ENCODE measurements at regions not wholly inside any gene's neighbourhood (a gene's known extent, or its start where the extent isn't known, plus 50 kb on each side); places are given as distances from the start of the nearest gene placed in this dataset.

DNA sequence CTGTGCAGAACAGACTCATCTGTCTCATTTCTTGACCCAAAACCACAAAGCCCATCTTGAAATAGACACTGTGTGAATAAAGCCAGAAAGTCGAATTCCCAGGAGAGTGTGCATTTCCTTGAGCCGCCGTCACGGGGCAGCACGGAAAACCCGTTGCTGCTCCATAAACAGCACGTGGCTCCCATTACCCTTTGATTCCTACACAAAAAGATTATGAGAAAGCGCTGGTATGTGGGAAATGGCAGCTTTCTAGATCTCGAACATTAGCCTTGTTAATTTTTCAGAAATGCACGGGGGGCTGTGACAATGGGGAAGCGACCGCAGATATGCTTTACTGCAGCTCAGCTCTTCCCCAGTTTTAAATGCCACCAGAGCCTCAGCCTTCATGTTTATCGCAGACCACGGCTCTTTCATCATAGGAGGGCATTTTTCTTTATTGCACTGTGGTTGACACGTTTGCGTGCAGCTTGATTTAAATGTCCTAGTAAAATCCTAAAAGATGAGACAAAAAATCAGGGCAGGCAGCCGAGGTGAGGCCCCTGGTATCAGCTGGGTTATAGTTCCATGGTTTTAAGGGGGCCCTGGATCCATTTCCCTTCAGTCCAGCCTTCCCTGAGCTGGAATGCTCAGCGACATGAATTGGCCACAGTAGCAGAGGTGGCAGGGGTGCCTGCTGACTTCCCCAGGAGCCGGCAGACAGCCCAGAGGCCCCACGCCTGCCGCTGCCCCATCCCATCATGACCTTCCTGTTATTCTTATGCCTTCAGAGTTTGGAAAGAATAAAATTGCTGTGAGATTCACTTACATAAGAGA is 249.3 kb downstream of the NDUFA10 start:
- intact Hi-C loops (cut with DNase I, micrococcal nuclease): no loop called here
- DNase-seq: peak in 1 of 2 donors; percentile 5
- ATAC-seq: no peak

DNA sequence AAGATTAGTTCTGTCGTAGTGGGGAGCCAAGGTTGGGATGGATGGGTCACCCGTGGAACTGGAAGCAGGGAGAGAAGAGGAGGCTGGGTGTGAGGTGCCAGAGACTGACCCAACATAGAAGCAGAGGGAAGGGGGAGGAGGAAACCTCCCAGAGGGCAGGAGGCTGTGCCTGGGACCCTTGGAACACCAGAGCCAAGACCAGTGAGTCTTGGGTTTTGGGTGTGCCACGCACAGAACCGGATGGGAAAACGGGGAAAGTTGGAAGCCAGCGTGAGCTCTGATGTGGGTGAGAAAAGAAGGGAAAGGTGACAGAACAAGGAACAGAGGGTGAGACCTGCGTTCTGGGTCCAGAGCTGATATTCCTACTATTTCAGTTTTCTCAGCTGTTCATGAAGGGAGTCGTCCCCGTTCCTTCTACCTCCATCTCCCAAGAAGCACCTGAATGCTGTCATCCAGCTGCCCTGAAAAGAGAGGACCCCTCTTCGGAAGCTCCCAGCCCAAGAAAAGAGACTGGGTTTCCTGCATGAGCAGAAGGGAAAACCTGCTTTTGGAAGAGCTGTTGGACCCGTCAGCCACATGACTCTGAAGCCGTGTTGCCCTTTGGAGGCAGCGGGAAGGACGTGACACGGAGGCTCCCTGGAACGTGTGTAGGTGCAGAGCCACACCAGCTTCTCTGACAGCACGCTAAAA is 250.1 kb downstream of the NDUFA10 start:
- ATAC-seq: no peak
- intact Hi-C loops (cut with DNase I, micrococcal nuclease): no loop called here
- DNase-seq: peak in 1 of 2 donors; percentile 1

DNA sequence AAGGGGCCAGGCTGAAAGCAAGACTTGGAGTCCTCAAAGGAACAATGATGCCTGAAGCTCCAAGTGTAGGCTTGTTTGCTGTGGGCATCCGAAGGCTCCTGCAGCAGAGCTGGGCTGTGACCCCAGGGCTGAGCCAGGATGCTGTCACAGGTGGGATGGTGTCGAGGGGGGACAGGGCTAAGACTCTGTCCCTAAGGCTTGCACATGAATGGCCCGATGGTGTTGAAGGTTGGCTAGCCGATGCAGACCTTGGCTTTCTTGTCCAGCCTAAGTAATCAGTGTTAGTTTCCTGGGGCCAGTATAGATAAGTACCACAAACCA is 251.0 kb downstream of the NDUFA10 start:
- intact Hi-C loops (cut with DNase I, micrococcal nuclease): no loop called here
- DNase-seq (peak in 1 of 2 donors; percentile 1), ATAC-seq (no peak)

DNA sequence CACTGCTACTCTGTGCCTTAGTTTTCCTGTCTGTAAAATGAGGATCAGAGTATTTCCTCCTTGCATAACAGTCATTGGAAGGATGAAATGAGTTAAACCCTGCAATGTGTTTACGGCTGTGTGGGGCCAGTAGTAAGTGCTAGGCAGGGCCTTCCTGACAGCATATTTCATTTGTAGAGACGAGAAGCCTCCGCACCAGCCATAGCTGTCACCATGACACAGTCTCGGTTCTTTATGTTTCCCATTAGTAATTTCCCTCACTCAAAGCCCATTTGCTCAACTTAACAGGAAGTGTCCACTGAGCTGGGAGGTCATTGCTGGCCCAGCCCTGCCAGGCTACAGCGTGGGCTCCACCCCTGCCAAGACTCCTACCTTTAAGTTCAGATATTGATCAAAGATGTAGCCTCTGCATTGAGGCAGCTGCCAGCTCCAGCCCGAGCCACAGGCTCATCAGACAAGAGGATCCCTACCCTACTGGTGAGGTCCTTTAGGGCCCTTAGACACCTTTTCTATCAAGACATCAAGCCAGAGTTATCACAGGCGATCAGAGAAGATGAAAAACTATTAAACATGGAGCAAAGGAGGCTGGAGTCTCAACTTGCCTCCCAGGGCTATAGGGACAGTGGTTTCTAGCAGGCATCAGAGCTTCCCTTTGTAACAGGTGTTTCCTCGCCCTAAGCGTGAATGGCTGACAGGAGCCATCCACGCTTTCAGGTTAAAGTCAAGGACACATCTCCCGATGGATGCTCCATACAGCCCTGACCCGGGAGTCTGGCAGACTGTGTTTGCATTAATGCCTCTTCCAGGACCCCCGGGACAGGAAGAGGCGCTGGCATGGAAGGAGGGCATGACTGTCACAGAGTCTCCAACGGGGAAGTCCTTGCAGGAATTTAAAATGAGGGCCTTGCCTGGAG is 251.7 kb downstream of the NDUFA10 start:
- no peak for ATAC-seq
- no peak for DNase-seq
- intact Hi-C loops (cut with DNase I, micrococcal nuclease): no loop called here

DNA sequence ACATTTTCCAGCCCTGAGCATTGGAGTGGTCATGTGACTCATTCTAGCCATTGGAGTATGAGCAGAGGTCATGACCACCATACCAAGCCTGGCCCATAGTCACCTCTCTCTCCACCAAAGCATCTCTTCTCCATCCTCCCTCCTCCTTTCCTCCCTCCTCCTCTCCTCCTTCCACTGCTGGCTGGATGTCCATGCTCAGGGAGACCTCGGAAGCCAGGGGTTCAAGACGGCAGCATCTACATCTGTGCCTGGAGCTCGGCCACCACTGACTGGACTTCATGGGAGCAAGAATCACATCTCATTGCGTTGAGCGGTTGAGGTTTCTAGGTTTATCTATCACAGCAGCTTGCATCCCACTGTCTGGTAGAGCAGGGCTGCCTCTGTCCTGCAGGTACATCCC is 252.4 kb downstream of the NDUFA10 start:
- intact Hi-C loops (cut with DNase I, micrococcal nuclease): no loop called here
- no peak for ATAC-seq
- DNase-seq: peak in 1 of 2 donors; percentile 8

DNA sequence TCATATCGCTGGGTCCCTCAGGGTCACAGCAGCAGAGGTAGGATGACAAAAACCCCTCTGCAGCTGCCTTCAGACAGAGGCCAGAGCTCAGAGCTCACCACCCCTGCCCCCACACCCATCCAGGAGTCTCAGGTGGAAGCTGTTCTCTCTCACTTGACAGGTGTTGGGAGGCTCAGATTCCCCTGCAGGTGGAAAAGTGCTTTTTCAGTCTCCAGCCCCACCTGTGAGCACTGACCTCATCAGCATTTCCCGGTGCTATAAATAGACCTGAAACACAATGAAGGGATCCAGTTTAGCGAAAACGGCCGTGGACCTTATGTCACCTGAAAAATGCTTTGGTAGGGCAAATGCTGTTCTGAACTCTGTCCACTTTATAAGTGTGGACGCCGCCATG is 254.9 kb downstream of the NDUFA10 start:
- peak in 1 of 2 donors; percentile 4 for DNase-seq
- no peak for ATAC-seq
- intact Hi-C loops (cut with DNase I, micrococcal nuclease): no loop called here

DNA sequence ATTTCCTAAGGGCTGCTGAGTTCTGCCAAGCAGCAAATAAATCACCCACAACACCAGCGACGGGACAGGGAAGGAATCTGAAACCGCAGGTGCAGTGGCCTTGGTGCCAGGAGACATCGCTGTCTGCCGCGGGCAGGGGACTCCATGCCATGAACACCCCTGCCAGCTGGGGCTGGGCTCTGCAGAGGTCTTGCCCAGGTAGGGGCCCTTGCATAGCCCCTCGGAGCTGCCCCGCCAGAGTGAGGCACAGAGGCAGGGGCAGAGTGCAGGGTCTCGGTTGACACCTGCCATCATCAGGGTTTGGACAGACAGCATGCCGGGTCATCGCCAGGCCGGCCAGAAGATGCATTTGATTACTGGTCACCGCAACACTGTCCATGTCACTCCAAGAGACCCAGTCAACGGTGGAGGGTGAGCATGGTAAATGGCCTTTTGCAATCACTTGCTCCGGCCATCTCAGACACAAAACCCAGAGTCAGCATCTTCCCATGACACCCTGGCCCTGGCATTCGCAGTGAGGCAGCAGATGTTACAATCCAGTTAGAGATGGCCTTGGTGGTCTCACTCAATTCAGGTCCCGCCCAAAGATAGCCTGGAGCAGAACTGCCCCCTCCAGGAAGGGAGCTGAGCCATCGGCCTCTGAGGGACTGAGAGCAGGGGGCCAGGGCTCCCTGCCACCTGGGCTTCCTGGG is 255.4 kb downstream of the NDUFA10 start:
- ATAC-seq (no peak), DNase-seq (no peak)
- intact Hi-C loops (cut with DNase I, micrococcal nuclease): no loop called here

DNA sequence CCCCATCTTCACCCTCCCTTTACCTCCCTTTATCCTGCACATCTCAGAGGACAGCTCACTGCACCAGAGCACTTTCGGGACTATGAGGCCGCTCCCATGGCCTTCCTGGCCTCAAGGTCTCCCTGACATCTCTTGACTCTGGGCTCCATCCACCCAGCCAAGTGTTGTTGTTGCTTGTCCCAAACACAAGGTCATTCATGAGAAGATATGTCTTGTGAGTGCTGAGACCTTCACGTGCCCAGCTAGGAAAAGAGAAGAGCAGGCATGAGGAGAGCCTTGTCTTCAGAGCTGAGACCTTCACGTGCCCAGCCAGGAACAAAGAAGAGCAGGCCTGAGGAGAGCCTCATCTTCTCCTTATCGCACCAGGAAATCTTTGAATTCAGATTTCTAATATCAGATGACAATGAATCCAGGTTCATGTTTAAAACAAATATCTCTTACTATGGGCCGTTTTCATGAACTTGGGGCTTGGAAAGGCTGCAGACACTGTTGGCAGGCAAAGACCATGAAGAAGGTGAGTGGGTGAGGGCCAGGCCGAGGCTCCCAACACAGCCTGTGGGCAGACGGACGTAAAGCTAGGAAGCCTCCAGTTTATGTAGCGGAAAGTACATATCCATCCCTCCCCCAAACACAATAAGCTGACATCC is 256.1 kb downstream of the NDUFA10 start:
- DNase-seq (no peak), ATAC-seq (no peak)
- intact Hi-C loops (cut with DNase I, micrococcal nuclease): no loop called here

DNA sequence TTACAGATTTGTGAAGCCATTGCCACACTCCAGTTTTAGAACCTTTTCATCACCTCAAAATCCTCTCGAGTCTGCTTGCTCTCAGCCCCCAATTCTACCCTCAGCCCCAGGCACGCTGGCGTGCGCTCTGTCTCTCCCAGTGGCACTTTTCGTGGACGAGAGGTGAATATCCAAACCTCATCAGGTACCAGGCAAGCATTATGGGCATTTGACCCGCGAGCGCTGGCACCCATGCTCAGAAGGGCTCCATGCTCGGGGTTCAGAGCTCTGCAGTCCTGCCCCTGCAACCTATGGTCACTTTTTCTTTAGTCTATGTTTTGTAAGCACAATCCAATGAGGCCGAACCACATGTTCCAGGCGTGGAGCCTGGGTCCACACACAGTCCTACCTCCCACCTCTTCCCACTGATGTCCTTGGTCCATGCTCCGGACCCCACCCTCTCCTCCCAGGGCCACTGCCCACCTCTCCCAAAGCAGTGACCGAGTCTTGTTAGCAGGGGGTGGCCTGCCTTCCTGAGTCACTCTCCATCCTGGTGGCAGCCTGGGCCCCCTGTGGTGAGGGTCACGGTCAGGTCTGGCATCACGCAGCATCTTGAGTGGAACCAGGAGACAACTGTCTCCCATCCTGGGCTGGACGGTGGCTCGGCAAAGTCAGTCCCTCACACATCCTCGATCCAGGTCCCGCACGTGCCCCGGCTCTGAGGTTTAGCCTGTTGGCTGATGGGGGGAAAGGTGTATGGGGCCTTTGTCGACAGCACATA is 256.9 kb downstream of the NDUFA10 start:
- intact Hi-C loops (cut with DNase I, micrococcal nuclease): no loop called here
- ATAC-seq (no peak), DNase-seq (no peak)

DNA sequence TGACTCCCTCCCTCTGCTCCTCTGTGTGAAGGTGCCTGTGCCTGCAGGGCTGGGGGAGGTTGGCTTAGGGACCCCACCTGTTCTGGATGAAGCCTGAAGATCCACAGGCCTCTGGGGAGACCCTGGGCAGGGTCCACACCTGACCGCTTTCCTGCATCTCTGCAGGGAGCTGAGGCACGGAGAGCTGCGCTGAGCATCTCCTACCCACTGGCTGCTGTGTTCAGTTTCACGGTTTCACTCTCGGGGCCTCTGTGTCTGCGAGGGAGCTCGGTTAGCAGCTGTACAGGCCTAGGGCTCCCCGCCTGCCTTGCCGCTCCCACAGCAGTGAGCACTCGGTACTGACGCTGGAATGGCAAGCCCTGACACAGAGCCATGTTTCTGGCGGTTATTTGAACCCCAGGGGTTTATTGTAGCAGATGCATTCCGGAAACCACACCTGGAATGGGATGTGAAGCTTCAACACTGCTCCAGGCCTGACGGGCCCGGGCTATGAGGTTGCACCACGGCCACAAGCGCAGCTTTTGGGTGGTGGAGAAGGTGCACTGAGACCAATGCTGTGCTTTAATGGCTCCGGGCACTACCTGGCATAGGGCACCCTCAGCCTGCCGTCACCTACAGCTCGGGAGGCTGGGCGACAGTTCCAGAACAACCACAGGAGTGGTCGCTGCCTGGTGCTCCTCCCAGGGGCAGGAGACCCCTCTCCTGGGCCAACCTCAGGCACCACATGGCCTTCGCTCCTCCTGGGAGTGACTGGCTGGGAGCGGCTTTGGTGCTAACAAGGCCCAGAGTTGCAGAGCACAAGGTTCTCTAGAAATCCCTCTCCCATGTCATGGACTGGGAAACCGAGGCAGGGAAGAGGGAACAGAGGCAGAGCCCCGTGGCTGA is 257.9 kb downstream of the NDUFA10 start:
- DNase-seq: no peak

DNA sequence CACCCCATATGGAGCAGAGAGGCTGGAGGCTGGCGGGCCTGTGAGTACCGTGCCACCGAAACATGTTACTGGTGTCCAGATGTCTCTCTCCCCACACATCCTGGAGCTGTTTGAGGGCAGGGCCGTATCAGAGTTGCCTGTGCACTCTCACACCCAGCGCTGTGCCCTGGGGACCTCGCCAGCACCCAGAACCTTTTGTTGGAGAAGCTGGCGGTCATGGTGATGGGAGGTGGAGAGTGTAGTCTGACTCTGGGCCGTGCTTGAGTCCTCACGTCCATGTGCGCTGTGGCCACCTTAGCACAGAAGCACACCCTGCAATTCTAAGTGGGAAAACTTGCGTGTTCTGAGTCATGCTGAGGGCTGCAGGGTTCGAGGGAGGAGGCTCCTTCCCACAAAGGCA is 259.2 kb downstream of the NDUFA10 start:
- intact Hi-C loops (cut with DNase I, micrococcal nuclease): no loop called here
- DNase-seq: no peak
- ATAC-seq: no peak

More for the DNA sequence above, 257.9 kb downstream of the NDUFA10 start:
- no peak for ATAC-seq
- intact Hi-C loops (cut with DNase I, micrococcal nuclease): no loop called here

DNA sequence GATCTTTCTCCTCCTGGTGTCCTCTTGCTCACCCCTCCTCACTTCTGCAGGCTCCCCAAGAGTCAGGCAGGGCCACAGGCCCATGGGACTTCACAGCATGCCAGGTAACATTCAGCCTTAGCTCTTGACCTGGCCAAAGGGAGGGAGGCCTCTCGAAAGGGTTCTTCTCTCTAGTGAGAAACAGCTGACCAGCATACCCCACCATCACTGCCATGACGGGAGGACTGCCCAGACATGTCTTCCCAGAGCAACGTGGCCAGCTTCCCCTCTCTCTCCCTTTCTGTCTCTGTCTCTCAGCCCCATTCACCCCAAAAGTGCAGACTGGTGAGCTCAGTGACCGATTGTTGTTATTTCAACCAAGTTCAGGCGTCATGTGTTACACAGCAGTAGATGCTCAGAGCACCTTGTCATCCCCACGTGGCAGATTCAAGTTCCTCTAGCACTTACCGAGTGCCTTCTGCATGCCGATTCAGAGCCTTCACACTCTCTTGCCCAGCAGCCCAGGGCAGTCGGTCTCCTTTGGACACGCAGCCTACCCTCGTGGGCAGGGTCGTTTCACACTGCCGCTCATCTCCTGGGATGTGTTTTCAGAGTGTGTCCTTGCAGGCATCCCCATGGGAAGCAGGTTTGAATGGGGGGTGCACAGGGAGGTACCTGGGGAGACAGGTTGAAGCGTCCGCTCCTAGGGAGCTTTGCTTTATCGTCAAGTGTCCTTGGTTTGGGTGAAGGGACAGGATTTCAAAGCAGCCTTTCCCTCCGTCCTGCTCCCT is 259.9 kb downstream of the NDUFA10 start:
- intact Hi-C loops (cut with DNase I, micrococcal nuclease): no loop called here
- ATAC-seq: no peak
- peak in 1 of 2 donors; percentile 3 for DNase-seq

DNA sequence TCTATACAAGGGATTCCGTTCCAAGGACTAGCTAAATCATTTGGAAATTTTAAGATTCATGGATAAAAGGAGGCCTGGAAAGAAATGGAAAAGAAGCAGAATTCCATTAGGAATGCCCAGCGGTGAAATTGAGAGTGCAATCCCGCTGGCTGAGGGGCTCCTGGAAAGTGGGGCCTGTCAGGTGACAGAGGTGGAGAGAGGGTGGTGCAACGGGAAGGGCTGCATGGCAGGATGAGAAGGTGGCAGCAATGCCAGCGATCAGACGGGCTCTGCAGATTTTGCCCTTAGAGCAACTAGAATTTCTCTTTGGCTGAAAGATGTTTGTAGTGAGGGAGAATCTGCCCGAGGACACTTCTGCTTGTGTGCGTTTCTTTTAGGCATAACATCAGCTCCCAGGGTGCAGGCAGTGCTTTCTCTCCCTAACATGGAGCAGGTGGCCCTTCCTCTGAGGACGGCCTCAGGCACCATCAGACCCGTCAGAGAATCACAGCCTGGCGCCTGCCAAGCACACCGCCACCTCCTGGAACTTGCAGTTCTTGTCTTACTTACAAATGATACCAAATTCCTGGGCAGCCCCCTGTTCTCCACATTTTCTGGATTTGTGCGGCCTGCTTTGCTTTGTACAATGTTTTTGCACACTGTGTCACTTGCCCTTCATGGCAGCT is 261.6 kb downstream of the NDUFA10 start:
- DNase-seq (peak in 1 of 2 donors; percentile 7), ATAC-seq (no peak)
- intact Hi-C loops (cut with DNase I, micrococcal nuclease): no loop called here

DNA sequence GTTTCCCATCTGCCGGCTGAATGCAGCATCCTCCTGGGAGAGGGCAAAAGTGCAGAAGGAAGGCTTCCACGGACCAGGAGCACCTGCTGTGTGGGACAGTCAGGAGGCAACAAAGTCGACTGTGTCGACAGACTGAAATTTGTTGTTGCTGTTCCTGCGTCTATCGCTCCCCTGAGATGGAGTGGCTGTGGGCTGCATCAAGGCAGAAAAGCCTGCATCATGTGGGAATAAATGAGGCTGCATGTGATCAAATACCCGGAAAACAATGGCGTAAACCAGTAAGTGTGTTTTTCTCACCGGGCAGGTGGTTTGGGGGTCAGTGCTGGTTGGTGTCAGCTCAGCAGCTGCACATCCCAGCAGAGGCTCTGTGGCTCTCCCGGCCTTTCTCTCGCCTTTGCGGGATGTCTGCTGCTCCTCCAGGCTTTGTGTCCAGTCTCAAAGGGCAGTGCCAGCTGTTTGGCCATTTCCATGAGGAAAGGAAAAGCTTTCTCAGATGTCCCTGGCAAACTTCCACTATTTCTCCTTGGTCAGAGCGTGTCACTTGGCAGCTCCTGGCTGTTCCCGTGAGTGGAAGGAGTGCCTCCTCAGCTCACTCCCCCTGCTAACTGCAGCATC is 262.4 kb downstream of the NDUFA10 start:
- intact Hi-C loops (cut with DNase I, micrococcal nuclease): no loop called here
- no peak for ATAC-seq
- peak in 1 of 2 donors; percentile 8 for DNase-seq

DNA sequence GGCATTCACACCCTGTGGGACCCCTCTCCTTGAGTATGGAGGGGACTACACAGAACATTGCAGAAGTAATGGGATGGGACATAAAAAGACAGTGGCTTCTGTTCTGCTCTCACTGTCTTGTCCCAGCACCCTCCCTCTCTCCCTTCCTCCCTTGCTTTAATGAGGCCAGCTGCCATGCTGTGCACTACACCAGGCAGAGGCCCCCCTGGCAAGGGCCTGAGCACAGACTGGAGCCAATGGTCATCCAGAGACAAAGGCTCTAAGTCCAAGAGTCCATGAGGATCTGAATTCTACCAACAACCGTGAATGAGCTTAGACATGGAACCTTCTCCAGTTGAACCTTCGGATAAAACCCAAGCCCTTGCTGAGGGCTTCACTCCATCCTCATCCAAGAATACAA is 263.0 kb downstream of the NDUFA10 start:
- ATAC-seq (no peak), DNase-seq (no peak)
- intact Hi-C loops (cut with DNase I, micrococcal nuclease): no loop called here

Data from left colon (tissue), 2 donors.